ENCODE measurements at regions not wholly inside any gene's neighbourhood (a gene's known extent, or its start where the extent isn't known, plus 50 kb on each side); places are given as distances from the start of the nearest gene placed in this dataset.

GRCh38 chr11:33551051-33551450 lies 149.6 kb downstream of the C11orf91 start:
- no peak for TF ChIP-seq ZNF600 (tag by site-specific recombination; IDR thresholded peaks at IDR 0.05)
- no peak for TF ChIP-seq ZNF513 (tag by site-specific recombination; IDR thresholded peaks at IDR 0.05)
- no peak for TF ChIP-seq GLI2 (tag by site-specific recombination; IDR thresholded peaks at IDR 0.05; ENCODE audit: borderline replicate concordance, low read depth)

All from HEK293 (cell line).